Subcutaneous abdominal adipose tissue (tissue), 5 donors: ENCODE measurements at regions not wholly inside any gene's neighbourhood (a gene's known extent, or its start where the extent isn't known, plus 50 kb on each side); places are given as distances from the start of the nearest gene placed in this dataset.

ENCODE experiments used
- H3K27ac ChIP-seq: one replicate; pipeline ENCODE4 v1.7.0; 2013; ENCODE audit warnings: low read depth, mild to moderate bottlenecking, inconsistent platforms, low read length, moderate library complexity
- H3K27me3 ChIP-seq, 5 donors: one replicate each; pipeline ENCODE4 v1.7.0; 2013; ENCODE audit warnings: low read length in 5 of 5, inconsistent platforms in 1 of 5; ENCODE audit not compliant: control insufficient read depth in 5 of 5, insufficient read depth in 4 of 5
- H3K36me3 ChIP-seq, 5 donors: one replicate each; pipeline ENCODE4 v1.7.0; 2013; ENCODE audit warnings: low read length in 5 of 5; ENCODE audit not compliant: control insufficient read depth in 5 of 5, insufficient read depth in 5 of 5
- H3K4me1 ChIP-seq, 5 donors: one replicate each; pipeline ENCODE4 v1.7.0; 2013; ENCODE audit warnings: low read length in 5 of 5, mild to moderate bottlenecking in 3 of 5, moderate library complexity in 1 of 5; ENCODE audit not compliant: control insufficient read depth in 5 of 5, insufficient read depth in 5 of 5
- H3K4me3 ChIP-seq, 5 donors: one replicate each; pipeline ENCODE4 v1.7.0; 2013; ENCODE audit warnings: low read length in 5 of 5, low read depth in 1 of 5
- H3K9ac ChIP-seq, 5 donors: one replicate each; pipeline ENCODE4 v1.7.0; 2013; ENCODE audit warnings: low read length in 5 of 5, mild to moderate bottlenecking in 4 of 5, moderate library complexity in 3 of 5
- H3K9me3 ChIP-seq, 5 donors: one replicate each; pipeline ENCODE4 v1.7.0; 2013; ENCODE audit warnings: low read length in 5 of 5; ENCODE audit not compliant: control insufficient read depth in 5 of 5
- donor health status: healthy.
- donor health status: healthy.
- donor health status: healthy.
- donor health status: healthy.
- donor health status: healthy.

DNA sequence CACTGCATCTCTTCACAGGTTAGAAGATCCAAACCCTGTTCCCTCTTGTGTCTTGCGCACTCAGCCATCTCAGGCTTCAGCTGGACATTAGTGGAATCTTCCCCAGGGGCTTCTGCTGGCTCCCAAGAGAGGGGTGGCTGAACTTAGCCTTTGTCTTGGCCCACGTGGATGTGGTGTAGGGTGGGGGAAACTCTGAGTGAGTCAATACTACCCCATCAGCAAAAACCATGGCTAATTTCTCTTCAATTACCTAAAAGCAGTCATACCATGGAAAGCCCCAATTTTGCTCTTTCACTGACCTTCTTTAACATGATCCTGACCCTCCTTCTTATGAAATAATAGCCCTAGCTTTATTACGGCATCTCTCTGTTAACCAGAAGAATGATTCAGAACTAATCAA is 72.5 kb upstream of the RAB3GAP2 start:
- Histone ChIP-seq H3K4me3 (no peak overlapping the region), H3K27me3 (no peaks in the 10 kb centered on the region), H3K4me1 (peaks cover 0 to 7% (median 0%) of the 10 kb centered on the region in 5 donors), H3K36me3 (no peaks in the 10 kb centered on the region), H3K9ac (no peak overlapping the region), H3K9me3 (no peaks in the 10 kb centered on the region), H3K27ac (no peak overlapping the region)

DNA sequence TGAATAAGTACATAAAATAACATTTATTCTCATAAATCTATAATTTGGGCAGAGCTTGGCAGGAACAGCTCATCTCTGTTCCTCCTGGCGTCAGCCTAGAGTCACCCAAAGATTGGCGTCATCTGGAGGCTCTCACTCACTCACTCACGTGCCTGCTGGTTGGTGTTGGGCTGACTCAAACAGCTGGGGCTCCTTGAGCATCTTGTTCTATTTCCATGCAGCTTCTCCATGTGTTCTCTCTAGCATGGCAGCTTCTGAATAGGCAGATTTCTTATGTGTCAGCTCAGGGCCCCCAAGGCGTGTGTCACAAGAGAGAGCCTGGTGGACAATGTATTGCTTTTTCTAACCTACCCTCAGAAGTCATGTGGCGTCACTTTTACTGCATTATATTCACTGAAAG is 70.6 kb upstream of the RAB3GAP2 start:
- H3K27ac ChIP-seq = no peak overlapping the region
- H3K36me3 ChIP-seq = no peaks in the 10 kb centered on the region
- H3K9ac ChIP-seq = no peak overlapping the region
- H3K9me3 ChIP-seq = no peaks in the 10 kb centered on the region
- peaks cover 0 to 5% (median 0%) of the 10 kb centered on the region in 5 donors for H3K4me1 ChIP-seq
- no peak overlapping the region for H3K4me3 ChIP-seq
- no peaks in the 10 kb centered on the region for H3K27me3 ChIP-seq

GRCh38 chr1:220341126-220341525 is 68.9 kb upstream of the RAB3GAP2 start:
- H3K4me1 ChIP-seq = no peaks in the 10 kb centered on the region
- H3K4me3 ChIP-seq = no peak overlapping the region
- H3K9ac ChIP-seq = no peak overlapping the region
- no peaks in the 10 kb centered on the region for H3K9me3 ChIP-seq
- H3K27ac ChIP-seq = no peak overlapping the region
- no peaks in the 10 kb centered on the region for H3K27me3 ChIP-seq
- no peaks in the 10 kb centered on the region for H3K36me3 ChIP-seq

GRCh38 chr1:220339581-220339980 is 67.3 kb upstream of the RAB3GAP2 start:
- no peaks in the 10 kb centered on the region for H3K27me3 ChIP-seq
- no peaks in the 10 kb centered on the region for H3K4me1 ChIP-seq
- no peak overlapping the region for H3K9ac ChIP-seq
- H3K4me3 ChIP-seq = no peak overlapping the region
- no peaks in the 10 kb centered on the region for H3K36me3 ChIP-seq
- H3K27ac ChIP-seq = no peak overlapping the region
- no peaks in the 10 kb centered on the region for H3K9me3 ChIP-seq

GRCh38 chr1:220338759-220339158 is 66.5 kb upstream of the RAB3GAP2 start:
- Histone ChIP-seq H3K9me3 (no peaks in the 10 kb centered on the region), H3K4me1 (no peaks in the 10 kb centered on the region), H3K4me3 (no peak overlapping the region), H3K9ac (no peak overlapping the region), H3K27ac (no peak overlapping the region), H3K27me3 (no peaks in the 10 kb centered on the region), H3K36me3 (no peaks in the 10 kb centered on the region)

GRCh38 chr1:220336391-220337031 is 64.3 kb upstream of the RAB3GAP2 start:
- Histone ChIP-seq H3K27ac (no peak overlapping the region), H3K4me1 (no peaks in the 10 kb centered on the region), H3K36me3 (no peaks in the 10 kb centered on the region), H3K27me3 (no peaks in the 10 kb centered on the region), H3K9ac (no peak overlapping the region), H3K9me3 (no peaks in the 10 kb centered on the region), H3K4me3 (no peak overlapping the region)

GRCh38 chr1:220335668-220336067 is 63.4 kb upstream of the RAB3GAP2 start:
- peaks cover 0 to 2% (median 0%) of the 10 kb centered on the region in 5 donors for H3K4me1 ChIP-seq
- H3K27ac ChIP-seq = no peak overlapping the region
- H3K9ac ChIP-seq = no peak overlapping the region
- H3K9me3 ChIP-seq = no peaks in the 10 kb centered on the region
- H3K36me3 ChIP-seq = no peaks in the 10 kb centered on the region
- no peak overlapping the region for H3K4me3 ChIP-seq
- H3K27me3 ChIP-seq = no peaks in the 10 kb centered on the region

GRCh38 chr1:220331318-220331717 is 59.1 kb upstream of the RAB3GAP2 start:
- H3K27ac ChIP-seq = no peak overlapping the region

DNA sequence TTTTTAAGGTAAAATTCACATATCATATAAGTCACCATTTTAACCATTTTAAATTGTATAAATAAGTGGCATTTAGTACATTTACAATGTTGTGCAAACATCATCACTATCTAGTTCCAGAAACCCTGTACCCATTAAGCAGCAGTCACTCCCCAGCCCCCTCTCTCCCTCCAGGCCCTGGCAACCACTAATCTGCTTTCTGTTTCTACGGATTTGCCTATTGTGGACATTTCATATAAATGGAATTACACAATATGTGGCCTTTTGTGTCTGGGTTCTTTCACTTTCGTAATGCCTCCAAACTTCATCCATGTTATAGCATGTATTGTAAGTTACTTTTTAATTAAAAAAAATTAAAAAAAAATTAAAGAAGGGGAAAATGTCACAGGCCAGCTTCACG is 58.0 kb upstream of the RAB3GAP2 start:
- Histone ChIP-seq H3K27me3 (no peaks in the 10 kb centered on the region), H3K27ac (no peak overlapping the region), H3K36me3 (no peaks in the 10 kb centered on the region), H3K4me1 (peaks cover 0 to 7% (median 0%) of the 10 kb centered on the region in 5 donors), H3K9me3 (no peaks in the 10 kb centered on the region), H3K9ac (no peak overlapping the region), H3K4me3 (no peak overlapping the region)

More at GRCh38 chr1:220331318-220331717, 59.1 kb upstream of the RAB3GAP2 start:
- Histone ChIP-seq H3K36me3 (no peaks in the 10 kb centered on the region), H3K9me3 (no peaks in the 10 kb centered on the region), H3K27me3 (no peaks in the 10 kb centered on the region), H3K4me1 (peaks cover 0 to 7% (median 0%) of the 10 kb centered on the region in 5 donors), H3K9ac (no peak overlapping the region), H3K4me3 (no peak overlapping the region)

- no peak overlapping the region for H3K4me3 ChIP-seq
Observed at GRCh38 chr1:220327106-220327505, 54.9 kb upstream of the RAB3GAP2 start.

More at GRCh38 chr1:220327106-220327505, 54.9 kb upstream of the RAB3GAP2 start:
- no peaks in the 10 kb centered on the region for H3K9me3 ChIP-seq
- H3K27me3 ChIP-seq = peaks cover 0 to 2% (median 0%) of the 10 kb centered on the region in 5 donors
- H3K9ac ChIP-seq = no peak overlapping the region
- H3K27ac ChIP-seq = no peak overlapping the region
- no peaks in the 10 kb centered on the region for H3K36me3 ChIP-seq
- peaks cover 0 to 7% (median 0%) of the 10 kb centered on the region in 5 donors for H3K4me1 ChIP-seq
